GM21526 (cell line): ENCODE measurements at regions not wholly inside any gene's neighbourhood (a gene's known extent, or its start where the extent isn't known, plus 50 kb on each side); places are given as distances from the start of the nearest gene placed in this dataset.
"Not testable (repeated sequence)": the region's sequence is repeated elsewhere in the genome, so short reads cannot be mapped to it uniquely, and the experiment has no call there.

Source experiments
- ATAC-seq: cut with Tn5 transposase; IDR thresholded peaks from one replicate; pipeline ENCODE4 v1.9.1; 2021; ENCODE audit warnings: moderate library complexity; ENCODE audit not compliant: unreplicated experiment, low FRiP score

GRCh38 chr6:22737331-22737730 is 168.0 kb downstream of the HDGFL1 start:
- no peak for ATAC-seq

GRCh38 chr6:22738194-22738593 is 168.8 kb downstream of the HDGFL1 start:
- no peak for ATAC-seq

- ATAC-seq = no peak
Measured at GRCh38 chr6:22747571-22747970, 178.2 kb downstream of the HDGFL1 start.

GRCh38 chr6:22748681-22749080 is 179.3 kb downstream of the HDGFL1 start:
- ATAC-seq = no peak

- ATAC-seq = no peak
Measured at GRCh38 chr6:22749696-22750095, 180.3 kb downstream of the HDGFL1 start.

- ATAC-seq = no peak
Measured at GRCh38 chr6:22751223-22751622, 181.9 kb downstream of the HDGFL1 start.

GRCh38 chr6:22752522-22752921 is 183.2 kb downstream of the HDGFL1 start:
- ATAC-seq = no peak

GRCh38 chr6:22754061-22754460 is 184.7 kb downstream of the HDGFL1 start:
- ATAC-seq = no peak

GRCh38 chr6:22755605-22756004 is 186.2 kb downstream of the HDGFL1 start:
- no peak for ATAC-seq

GRCh38 chr6:22756365-22756764 is 187.0 kb downstream of the HDGFL1 start:
- ATAC-seq = no peak

- no peak for ATAC-seq
Measured at GRCh38 chr6:22764496-22764895, 195.1 kb downstream of the HDGFL1 start.

- no peak for ATAC-seq
Measured at GRCh38 chr6:22765015-22765414, 195.6 kb downstream of the HDGFL1 start.

GRCh38 chr6:22766979-22767378 is 197.6 kb downstream of the HDGFL1 start:
- no peak for ATAC-seq

- ATAC-seq = no peak
Measured at GRCh38 chr6:22770054-22770453, 200.7 kb downstream of the HDGFL1 start.

GRCh38 chr6:22774129-22774528 is 204.8 kb downstream of the HDGFL1 start:
- ATAC-seq = no peak

GRCh38 chr6:22778438-22778837 is 209.1 kb downstream of the HDGFL1 start:
- ATAC-seq = not testable (repeated sequence)

GRCh38 chr6:22779062-22779461 is 209.7 kb downstream of the HDGFL1 start:
- ATAC-seq = no peak

GRCh38 chr6:22783931-22784330 is 214.6 kb downstream of the HDGFL1 start:
- ATAC-seq = no peak

GRCh38 chr6:22784601-22785410 is 215.4 kb downstream of the HDGFL1 start:
- no peak for ATAC-seq

GRCh38 chr6:22788038-22788437 is 218.7 kb downstream of the HDGFL1 start:
- ATAC-seq = no peak

- ATAC-seq = no peak
Measured at GRCh38 chr6:22789315-22789714, 219.9 kb downstream of the HDGFL1 start.

GRCh38 chr6:22794844-22795243 is 225.5 kb downstream of the HDGFL1 start:
- no peak for ATAC-seq

- ATAC-seq = no peak
Measured at GRCh38 chr6:22800451-22800850, 231.1 kb downstream of the HDGFL1 start.
